ENCODE measurements at regions not wholly inside any gene's neighbourhood (a gene's known extent, or its start where the extent isn't known, plus 50 kb on each side); places are given as distances from the start of the nearest gene placed in this dataset.

- no peak for TF ChIP-seq POLR2A (IDR thresholded peaks at IDR 0.05; ENCODE audit: low read depth, low read length)
- no peak for TF ChIP-seq TAF1 (IDR thresholded peaks at IDR 0.05; ENCODE audit: low read depth, low read length)
Observed at GRCh38 chr15:69777356-69777755, 320.4 kb downstream of the TLE3 start.
